Fibroblast of lung (primary cell): ENCODE measurements at regions not wholly inside any gene's neighbourhood (a gene's known extent, or its start where the extent isn't known, plus 50 kb on each side); places are given as distances from the start of the nearest gene placed in this dataset.
"Not testable (repeated sequence)": the region's sequence is repeated elsewhere in the genome, so short reads cannot be mapped to it uniquely, and the experiment has no call there.

Source experiments
- DNase-seq, 2 donors: peaks; one replicate each; pipeline versions ENCODE4 v3.0.0 to v3.0.0-alpha.2; 2010; ENCODE audit warnings: low read depth in 2 of 2
- H2AFZ ChIP-seq: 2 replicates; pipeline ENCODE4 v1.5.1; 2012; ENCODE audit warnings: low read length, control low read depth, inconsistent platforms
- H3K27ac ChIP-seq: 2 replicates; pipeline ENCODE4 v1.5.1; 2011; ENCODE audit warnings: low read length, control low read depth; ENCODE audit not compliant: insufficient read depth
- H3K27me3 ChIP-seq: 2 replicates; pipeline ENCODE4 v1.5.1; 2011; ENCODE audit warnings: mild to moderate bottlenecking, low read length; ENCODE audit not compliant: control insufficient read depth, insufficient read depth
- H3K36me3 ChIP-seq: 2 replicates; pipeline ENCODE4 v1.5.1; 2011; ENCODE audit warnings: low read length; ENCODE audit not compliant: control insufficient read depth, insufficient read depth
- H3K4me1 ChIP-seq: 2 replicates; pipeline ENCODE4 v1.5.1; 2011; ENCODE audit warnings: low read length; ENCODE audit not compliant: control insufficient read depth, insufficient read depth; ENCODE audit errors: extremely low read depth
- H3K4me2 ChIP-seq: 2 replicates; pipeline ENCODE4 v1.5.1; 2011; ENCODE audit warnings: low read length, control low read depth; ENCODE audit not compliant: insufficient read depth; ENCODE audit errors: extremely low read depth
- H3K4me3 ChIP-seq, 4 experiments: fragments of 200-600 bp in 1 of 4; sonication (generic) in 1 of 4; replicated peaks in 1 of 4; 2 replicates each; pipeline ENCODE4 v1.5.1; 2011 to 2016; ENCODE audit warnings: low read length in 4 of 4, low read depth in 3 of 4, mild to moderate bottlenecking in 3 of 4, control low read depth in 2 of 4, inconsistent platforms in 1 of 4, mixed read lengths in 1 of 4; ENCODE audit not compliant: insufficient read depth in 1 of 4; ENCODE audit errors: control extremely low read depth in 1 of 4
- H3K79me2 ChIP-seq: 2 replicates; pipeline ENCODE4 v1.5.1; 2012; ENCODE audit warnings: mild to moderate bottlenecking, low read length, inconsistent platforms; ENCODE audit not compliant: control insufficient read depth, insufficient read depth
- H3K9ac ChIP-seq: 2 replicates; pipeline ENCODE4 v1.5.1; 2011; ENCODE audit warnings: mild to moderate bottlenecking, low read length, control low read depth; ENCODE audit not compliant: insufficient read depth
- H3K9me3 ChIP-seq: 2 replicates; pipeline ENCODE4 v1.5.1; 2012; ENCODE audit warnings: low read depth, low read length; ENCODE audit not compliant: control insufficient read depth, insufficient read depth
- H4K20me1 ChIP-seq: 2 replicates; pipeline ENCODE4 v1.5.1; 2011; ENCODE audit warnings: low read length; ENCODE audit not compliant: control insufficient read depth, insufficient read depth; ENCODE audit errors: extremely low read depth
- CTCF ChIP-seq, 2 donors: IDR thresholded peaks in 1 of 2; conservative IDR thresholded peaks in 1 of 2; 1 replicate in 1 of 2; 2 replicates in 1 of 2; pipeline ENCODE4 v1.5.1; 2011 to 2012; ENCODE audit warnings: low read length in 2 of 2, control low read depth in 1 of 2, inconsistent platforms in 1 of 2, low read depth in 1 of 2, mild to moderate bottlenecking in 1 of 2
- EZH2 ChIP-seq: IDR thresholded peaks from 2 replicates; pipeline ENCODE4 v1.5.1; 2012; ENCODE audit warnings: low read length, control low read depth, mild to moderate bottlenecking; ENCODE audit errors: missing control alignments

- H3K36me3 ChIP-seq, result no peaks in the 10 kb centered on the region
- H3K9me3 ChIP-seq, result no peaks in the 10 kb centered on the region
- H3K4me2 ChIP-seq, result no peak overlapping the region
- H2AFZ ChIP-seq, result no peak overlapping the region
- no peak for DNase-seq
- H3K27me3 ChIP-seq, result no peaks in the 10 kb centered on the region
- H4K20me1 ChIP-seq, result no peaks in the 10 kb centered on the region
- H3K4me1 ChIP-seq, result no peaks in the 10 kb centered on the region
- TF ChIP-seq EZH2 (no peak), CTCF (conservative IDR thresholded peaks at IDR 0.05 in 1 of 2, IDR thresholded peaks at IDR 0.05 in 1 of 2; ENCODE audit: low read depth in 1 of 2, low read length in 2 of 2) (no peak)
- H3K4me3 ChIP-seq, result no peak overlapping the region
- no peaks in the 10 kb centered on the region for H3K79me2 ChIP-seq
- H3K27ac ChIP-seq, result no peak overlapping the region
- H3K9ac ChIP-seq, result no peak overlapping the region
Measured at GRCh38 chr17:12195418-12195817, 174.7 kb downstream of the MAP2K4 start.

GRCh38 chr17:12201294-12201880 is 180.7 kb downstream of the MAP2K4 start:
- Histone ChIP-seq H3K79me2 (no peaks in the 10 kb centered on the region), H3K27me3 (no peaks in the 10 kb centered on the region), H2AFZ (no peak overlapping the region), H3K4me2 (no peak overlapping the region), H3K9ac (no peak overlapping the region), H3K4me3 (no peak overlapping the region), H3K36me3 (no peaks in the 10 kb centered on the region), H3K9me3 (no peaks in the 10 kb centered on the region), H3K27ac (no peak overlapping the region), H3K4me1 (no peaks in the 10 kb centered on the region), H4K20me1 (no peaks in the 10 kb centered on the region)
- DNase-seq, result no peak
- TF ChIP-seq CTCF (conservative IDR thresholded peaks at IDR 0.05 in 1 of 2, IDR thresholded peaks at IDR 0.05 in 1 of 2; ENCODE audit: low read depth in 1 of 2, low read length in 2 of 2), result no peak

- Histone ChIP-seq H4K20me1 (no peaks in the 10 kb centered on the region), H3K27ac (no peak overlapping the region), H3K27me3 (no peaks in the 10 kb centered on the region), H3K9ac (no peak overlapping the region), H3K79me2 (no peaks in the 10 kb centered on the region), H3K4me1 (no peaks in the 10 kb centered on the region), H3K4me3 (no peak overlapping the region), H3K9me3 (no peaks in the 10 kb centered on the region), H3K36me3 (no peaks in the 10 kb centered on the region), H3K4me2 (no peak overlapping the region), H2AFZ (no peak overlapping the region)
- no peak for DNase-seq
- TF ChIP-seq EZH2 (no peak), CTCF (conservative IDR thresholded peaks at IDR 0.05 in 1 of 2, IDR thresholded peaks at IDR 0.05 in 1 of 2; ENCODE audit: low read depth in 1 of 2, low read length in 2 of 2) (no peak)
Measured at GRCh38 chr17:12209632-12210191, 189.0 kb downstream of the MAP2K4 start.

- not testable (repeated sequence) for H3K79me2 ChIP-seq, H2AFZ ChIP-seq, H3K27me3 ChIP-seq, H4K20me1 ChIP-seq, H3K9ac ChIP-seq, H3K36me3 ChIP-seq, H3K9me3 ChIP-seq, H3K4me2 ChIP-seq, H3K4me3 ChIP-seq, DNase-seq, H3K27ac ChIP-seq, H3K4me1 ChIP-seq
Measured at GRCh38 chr17:12220714-12221439, 200.2 kb downstream of the MAP2K4 start.
